Right ventricle myocardium superior (tissue), 1 donor: ENCODE measurements at regions not wholly inside any gene's neighbourhood (a gene's known extent, or its start where the extent isn't known, plus 50 kb on each side); places are given as distances from the start of the nearest gene placed in this dataset.
"Not testable (repeated sequence)": the region's sequence is repeated elsewhere in the genome, so short reads cannot be mapped to it uniquely, and the experiment has no call there.

Source experiments
- ATAC-seq: fragments of 200-7000 bp; cut with Tn5 transposase; one replicate; pipeline ENCODE4 v1.9.1; 2020; ENCODE audit warnings: mild to moderate bottlenecking; ENCODE audit not compliant: poor library complexity
- DNase-seq: peaks from one replicate; pipeline ENCODE4 v3.0.0-alpha.2; 2020
- intact Hi-C: fragments of 100-400 bp; cut with DNase I; formaldehyde crosslinking; loops from one replicate; pipeline ENCODE4 v1.11.2; 2022
- donor health status: DM: no; HTN: yes; CAD: no; lungs with severe emphysema.

GRCh38 chr13:94917824-94918223 lies 205.5 kb upstream of the SOX21 start:
- ATAC-seq (no peak), DNase-seq (no peak)
- intact Hi-C loops, result no loop called here

GRCh38 chr13:94914895-94915294 lies 202.6 kb upstream of the SOX21 start:
- no peak for ATAC-seq
- intact Hi-C loops, result no loop called here
- no peak for DNase-seq

GRCh38 chr13:94906605-94907004 lies 194.3 kb upstream of the SOX21 start:
- intact Hi-C loops, result no loop called here
- DNase-seq (no peak), ATAC-seq (no peak)

GRCh38 chr13:94902722-94903407 lies 190.5 kb upstream of the SOX21 start:
- ATAC-seq (no peak), DNase-seq (no peak)
- intact Hi-C loops, result no loop called here

- ATAC-seq (no peak), DNase-seq (no peak)
- intact Hi-C loops, result no loop called here
Measured at GRCh38 chr13:94901070-94901469, 188.7 kb upstream of the SOX21 start.

GRCh38 chr13:94896719-94897317 lies 184.5 kb upstream of the SOX21 start:
- DNase-seq (no peak), ATAC-seq (no peak)
- intact Hi-C loops, result no loop called here

- ATAC-seq, result no peak
- intact Hi-C loops, result no loop called here
Measured at GRCh38 chr13:94896238-94896637, 183.9 kb upstream of the SOX21 start.

GRCh38 chr13:94886191-94886590 lies 173.8 kb upstream of the SOX21 start:
- intact Hi-C loops, result no loop called here
- DNase-seq, result no peak
- no peak for ATAC-seq

More at GRCh38 chr13:94896238-94896637, 183.9 kb upstream of the SOX21 start:
- DNase-seq, result no peak

GRCh38 chr13:94880463-94880862 lies 168.1 kb upstream of the SOX21 start:
- ATAC-seq (no peak), DNase-seq (no peak)
- intact Hi-C loops, result no loop called here

GRCh38 chr13:94878602-94879165 lies 166.3 kb upstream of the SOX21 start:
- DNase-seq (no peak), ATAC-seq (no peak)
- intact Hi-C loops, result no loop called here

GRCh38 chr13:94864474-94864873 lies 152.1 kb upstream of the SOX21 start:
- DNase-seq (no peak), ATAC-seq (no peak)
- intact Hi-C loops, result no loop called here

GRCh38 chr13:94860981-94861407 lies 148.6 kb upstream of the SOX21 start:
- DNase-seq (no peak), ATAC-seq (peak; percentile 59)
- intact Hi-C loops, result no loop called here

GRCh38 chr13:94859811-94860210 lies 147.5 kb upstream of the SOX21 start:
- DNase-seq (no peak), ATAC-seq (no peak)
- intact Hi-C loops, result no loop called here

- DNase-seq (peak; percentile 82), ATAC-seq (peak; percentile 95)
- intact Hi-C loops, result no loop called here
Measured at GRCh38 chr13:94859278-94859691, 146.9 kb upstream of the SOX21 start.

GRCh38 chr13:94858856-94859255 lies 146.5 kb upstream of the SOX21 start:
- no peak for ATAC-seq

GRCh38 chr13:94854688-94855087 lies 142.3 kb upstream of the SOX21 start:
- intact Hi-C loops, result no loop called here
- ATAC-seq (no peak), DNase-seq (no peak)

More at GRCh38 chr13:94858856-94859255, 146.5 kb upstream of the SOX21 start:
- no peak for DNase-seq
- intact Hi-C loops, result no loop called here

- DNase-seq, result no peak
- intact Hi-C loops, result no loop called here
- no peak for ATAC-seq
Measured at GRCh38 chr13:94851576-94851975, 139.2 kb upstream of the SOX21 start.

GRCh38 chr13:94849254-94849653 lies 136.9 kb upstream of the SOX21 start:
- DNase-seq (no peak), ATAC-seq (no peak)
- intact Hi-C loops, result no loop called here

GRCh38 chr13:94842901-94843300 lies 130.6 kb upstream of the SOX21 start:
- DNase-seq, result no peak

GRCh38 chr13:94837056-94837455 lies 124.7 kb upstream of the SOX21 start:
- ATAC-seq, intact Hi-C loops, DNase-seq: not testable (repeated sequence)

More at GRCh38 chr13:94842901-94843300, 130.6 kb upstream of the SOX21 start:
- intact Hi-C loops, result no loop called here
- ATAC-seq, result no peak
